CD4-positive, alpha-beta memory T cell (primary cell): ENCODE measurements at regions not wholly inside any gene's neighbourhood (a gene's known extent, or its start where the extent isn't known, plus 50 kb on each side); places are given as distances from the start of the nearest gene placed in this dataset.

Experiments used
- CTCF ChIA-PET: fragments of 350-600 bp; sonication (Branson Sonifier 250); formaldehyde crosslinking; loops from one replicate; lab custom pipeline; 2021; ENCODE audit warnings: inconsistent platforms; ENCODE audit not compliant: partially characterized antibody; lab: Charles Lee
- POLR2A ChIA-PET: fragments of 350-600 bp; sonication (Branson Sonifier 250); formaldehyde crosslinking; loops from one replicate; lab custom pipeline; 2021; ENCODE audit not compliant: partially characterized antibody; lab: Charles Lee
- DNase-seq, 5 donors: peaks; one replicate each; pipeline versions ENCODE4 v3.0.0 to v3.0.0-alpha.2; 2020 to 2022; ENCODE audit warnings: mixed read lengths in 1 of 5
- H3K27ac ChIP-seq: one replicate; pipeline ENCODE4 v1.7.0; 2013; ENCODE audit warnings: low read depth, low read length
- H3K27me3 ChIP-seq: 2 replicates; pipeline ENCODE4 v1.7.0; 2013; ENCODE audit warnings: mild to moderate bottlenecking, low read length, moderate library complexity; ENCODE audit not compliant: insufficient read depth
- H3K36me3 ChIP-seq: 2 replicates; pipeline ENCODE4 v1.7.0; 2013; ENCODE audit warnings: mild to moderate bottlenecking, low read length, moderate library complexity; ENCODE audit not compliant: insufficient read depth
- H3K4me1 ChIP-seq: 2 replicates; pipeline ENCODE4 v1.7.0; 2013; ENCODE audit warnings: mild to moderate bottlenecking, low read length, moderate library complexity; ENCODE audit not compliant: insufficient read depth
- H3K4me3 ChIP-seq, 2 donors: one replicate each; pipeline ENCODE4 v1.7.0; 2013; ENCODE audit warnings: low read length in 2 of 2, mild to moderate bottlenecking in 1 of 2
- H3K9me3 ChIP-seq, 2 donors: one replicate each; pipeline ENCODE4 v1.7.0; 2013; ENCODE audit warnings: low read length in 2 of 2, control low read depth in 1 of 2; ENCODE audit not compliant: control insufficient read depth in 1 of 2
- H3K27ac Mint-ChIP-seq, 7 donors: one replicate each; pipeline ENCODE4 v1.8.0; 2020 to 2021; ENCODE audit warnings: mixed read lengths in 7 of 7, mild to moderate bottlenecking in 6 of 7, inconsistent platforms in 3 of 7, moderate library complexity in 3 of 7
- H3K27me3 Mint-ChIP-seq, 2 donors: one replicate each; pipeline ENCODE4 v1.8.0; 2020 to 2021; ENCODE audit warnings: mixed read lengths in 2 of 2
- H3K36me3 Mint-ChIP-seq, 2 donors: one replicate each; pipeline ENCODE4 v1.8.0; 2020 to 2021; ENCODE audit warnings: mixed read lengths in 2 of 2, inconsistent platforms in 1 of 2, mild to moderate bottlenecking in 1 of 2
- H3K4me1 Mint-ChIP-seq, 4 donors: one replicate each; pipeline ENCODE4 v1.8.0; 2020 to 2021; ENCODE audit warnings: mixed read lengths in 4 of 4, mild to moderate bottlenecking in 1 of 4
- H3K4me3 Mint-ChIP-seq, 8 donors: one replicate each; pipeline ENCODE4 v1.8.0; 2020 to 2021; ENCODE audit warnings: mixed read lengths in 8 of 8, mild to moderate bottlenecking in 7 of 8, moderate library complexity in 6 of 8, inconsistent platforms in 3 of 8
- H3K9me3 Mint-ChIP-seq, 8 donors: one replicate each; pipeline ENCODE4 v1.8.0; 2020 to 2021; ENCODE audit warnings: mixed read lengths in 8 of 8, mild to moderate bottlenecking in 5 of 8, inconsistent platforms in 3 of 8, moderate library complexity in 1 of 8
- intact Hi-C: fragments of 100-400 bp; cut with micrococcal nuclease; formaldehyde crosslinking; loops from one replicate; pipeline ENCODE4 v1.15.1; 2023

DNA sequence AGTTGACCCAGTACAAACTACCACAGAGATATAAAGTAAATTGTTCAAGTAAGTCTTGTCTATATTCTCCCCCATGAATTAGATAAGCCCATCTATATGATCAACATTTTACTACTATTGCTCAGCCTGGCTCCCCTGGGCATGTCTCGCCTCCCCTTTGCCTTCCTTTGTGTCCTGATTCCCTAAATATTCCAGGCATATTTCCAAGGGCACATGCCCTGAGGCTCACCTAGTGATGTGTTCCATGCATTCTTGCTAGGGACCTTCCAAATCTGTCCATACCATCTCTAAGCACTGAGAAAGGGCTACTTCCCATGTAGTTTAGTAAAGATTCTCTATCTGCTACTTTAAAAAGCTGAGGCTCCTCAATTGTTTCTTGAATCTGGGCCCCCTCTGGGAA lies 163.1 kb upstream of the ADRA1D start:
- peaks cover 4 to 8% of the 10 kb centered on the region in 2 donors for H3K27me3 Mint-ChIP-seq
- H3K4me3 Mint-ChIP-seq, result no peak overlapping the region
- POLR2A ChIA-PET, result no interaction called here

GRCh38 chr20:4411744-4412143 lies 162.7 kb upstream of the ADRA1D start:
- H3K4me3 Mint-ChIP-seq, result no peak overlapping the region
- intact Hi-C loops, result no loop called here
- no peaks in the 10 kb centered on the region for H3K36me3 Mint-ChIP-seq
- CTCF ChIA-PET, result no interaction called here
- H3K27me3 Mint-ChIP-seq, result peaks cover 4 to 8% of the 10 kb centered on the region in 2 donors
- Histone ChIP-seq H3K9me3 (no peaks in the 10 kb centered on the region), H3K4me1 (no peaks in the 10 kb centered on the region), H3K27ac (no peak overlapping the region), H3K27me3 (no peaks in the 10 kb centered on the region), H3K4me3 (no peak overlapping the region), H3K36me3 (no peaks in the 10 kb centered on the region)
- no peak for DNase-seq
- no peaks in the 10 kb centered on the region for H3K4me1 Mint-ChIP-seq
- H3K9me3 Mint-ChIP-seq, result peaks cover 0 to 4% (median 0%) of the 10 kb centered on the region in 8 donors
- POLR2A ChIA-PET, result no interaction called here
- H3K27ac Mint-ChIP-seq, result no peak overlapping the region

More for the DNA sequence above, 163.1 kb upstream of the ADRA1D start:
- no peaks in the 10 kb centered on the region for H3K36me3 ChIP-seq
- H3K36me3 Mint-ChIP-seq, result no peaks in the 10 kb centered on the region
- no peaks in the 10 kb centered on the region for H3K27me3 ChIP-seq
- peaks cover 0 to 4% (median 0%) of the 10 kb centered on the region in 8 donors for H3K9me3 Mint-ChIP-seq
- H3K27ac ChIP-seq, result no peak overlapping the region
- H3K4me1 ChIP-seq, result no peaks in the 10 kb centered on the region
- no peaks in the 10 kb centered on the region for H3K9me3 ChIP-seq
- no peaks in the 10 kb centered on the region for H3K4me1 Mint-ChIP-seq
- CTCF ChIA-PET, result no interaction called here
- no peak overlapping the region for H3K27ac Mint-ChIP-seq
- no peak for DNase-seq
- no peak overlapping the region for H3K4me3 ChIP-seq
- intact Hi-C loops, result no loop called here

DNA sequence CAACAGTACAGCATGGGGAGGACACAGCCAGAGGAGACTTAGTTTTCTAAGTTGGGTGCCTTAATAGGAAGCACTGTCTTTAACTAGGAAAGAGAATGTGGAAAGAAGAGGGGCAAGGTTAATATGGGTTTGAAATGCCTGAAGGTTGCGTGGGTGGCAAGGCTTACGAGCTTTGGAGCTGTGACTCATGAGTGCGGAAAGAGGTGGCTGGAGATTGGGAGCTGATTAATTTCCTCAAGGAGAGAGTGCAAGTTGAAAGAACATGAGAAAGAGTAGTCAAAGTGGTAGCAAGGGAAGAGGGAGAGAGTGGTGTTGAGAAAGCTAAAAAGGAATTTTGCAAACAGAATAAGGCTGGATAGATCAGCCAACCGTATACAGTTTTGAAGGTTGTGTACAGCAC lies 157.5 kb upstream of the ADRA1D start:
- intact Hi-C loops, result no loop called here
- Histone ChIP-seq H3K27ac (no peak overlapping the region), H3K9me3 (no peaks in the 10 kb centered on the region), H3K36me3 (no peaks in the 10 kb centered on the region), H3K27me3 (no peaks in the 10 kb centered on the region), H3K4me1 (no peaks in the 10 kb centered on the region), H3K4me3 (no peak overlapping the region)
- POLR2A ChIA-PET, result no interaction called here
- DNase-seq, result no peak
- peaks cover 10 to 27% of the 10 kb centered on the region in 2 donors for H3K27me3 Mint-ChIP-seq
- H3K36me3 Mint-ChIP-seq, result no peaks in the 10 kb centered on the region
- no peak overlapping the region for H3K4me3 Mint-ChIP-seq
- CTCF ChIA-PET, result no interaction called here
- H3K9me3 Mint-ChIP-seq, result no peaks in the 10 kb centered on the region
- H3K4me1 Mint-ChIP-seq, result no peaks in the 10 kb centered on the region
- H3K27ac Mint-ChIP-seq, result no peak overlapping the region

- intact Hi-C loops, result no loop called here
- no peak overlapping the region for H3K4me3 ChIP-seq
- H3K9me3 Mint-ChIP-seq, result peaks cover 6 to 27% (median 19%) of the 10 kb centered on the region in 8 donors
- no peak overlapping the region for H3K4me3 Mint-ChIP-seq
- ChIA-PET CTCF (interaction anchor here (1.2 kb wide), 1 partner anchor 26 kb away, joined by 4 read pairs; no protein-coding TSS in a partner anchor), POLR2A (no interaction called here)
- H3K27ac Mint-ChIP-seq, result no peak overlapping the region
- no peak overlapping the region for H3K27ac ChIP-seq
- no peaks in the 10 kb centered on the region for H3K27me3 ChIP-seq
- H3K36me3 ChIP-seq, result no peaks in the 10 kb centered on the region
- no peaks in the 10 kb centered on the region for H3K36me3 Mint-ChIP-seq
- H3K9me3 ChIP-seq, result no peaks in the 10 kb centered on the region
- no peak for DNase-seq
- H3K4me1 Mint-ChIP-seq, result no peaks in the 10 kb centered on the region
- peaks cover 25 to 49% of the 10 kb centered on the region in 2 donors for H3K27me3 Mint-ChIP-seq
- H3K4me1 ChIP-seq, result no peaks in the 10 kb centered on the region
Observed at GRCh38 chr20:4401601-4402000, 152.5 kb upstream of the ADRA1D start.

GRCh38 chr20:4384961-4385360 lies 135.9 kb upstream of the ADRA1D start:
- DNase-seq, result no peak
- H3K27me3 Mint-ChIP-seq, result peaks cover 14 to 19% of the 10 kb centered on the region in 2 donors
- intact Hi-C loops, result no loop called here
- H3K36me3 ChIP-seq, result no peaks in the 10 kb centered on the region
- H3K36me3 Mint-ChIP-seq, result no peaks in the 10 kb centered on the region
- H3K4me1 ChIP-seq, result no peaks in the 10 kb centered on the region
- H3K4me1 Mint-ChIP-seq, result no peaks in the 10 kb centered on the region
- H3K27me3 ChIP-seq, result peaks cover 4% of the 10 kb centered on the region
- H3K9me3 Mint-ChIP-seq, result peaks cover 0 to 12% (median 4%) of the 10 kb centered on the region in 8 donors
- no peak overlapping the region for H3K4me3 ChIP-seq
- no peak overlapping the region for H3K27ac Mint-ChIP-seq
- POLR2A ChIA-PET, result no interaction called here
- no peaks in the 10 kb centered on the region for H3K9me3 ChIP-seq
- H3K27ac ChIP-seq, result no peak overlapping the region
- H3K4me3 Mint-ChIP-seq, result no peak overlapping the region
- CTCF ChIA-PET, result no interaction called here

GRCh38 chr20:4383961-4384360 lies 134.9 kb upstream of the ADRA1D start:
- POLR2A ChIA-PET, result no interaction called here
- H3K27me3 Mint-ChIP-seq, result peaks cover 18 to 21% of the 10 kb centered on the region in 2 donors

DNA sequence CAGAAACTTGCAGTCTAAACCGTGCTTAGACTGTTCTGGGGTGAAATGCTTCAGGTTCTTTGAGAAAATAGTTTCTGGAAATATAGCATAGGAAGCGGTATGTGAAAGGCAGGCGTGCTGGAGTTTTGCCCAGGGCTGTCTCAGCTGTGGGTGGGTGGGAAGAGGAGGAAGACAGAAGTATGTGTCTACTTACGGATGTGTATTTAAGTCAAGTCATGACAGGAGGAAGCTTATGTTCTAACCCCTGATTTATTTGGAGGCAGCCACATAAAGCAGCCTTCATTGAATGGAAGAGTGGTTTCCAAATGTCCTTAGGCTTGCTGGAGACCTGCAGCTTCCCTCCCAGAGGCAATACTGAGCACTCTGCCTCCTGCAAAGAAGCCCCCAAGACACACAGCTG lies 126.8 kb upstream of the ADRA1D start:
- Histone ChIP-seq H3K9me3 (no peaks in the 10 kb centered on the region), H3K4me3 (no peak overlapping the region), H3K27me3 (peaks cover 4% of the 10 kb centered on the region), H3K4me1 (no peaks in the 10 kb centered on the region), H3K36me3 (no peaks in the 10 kb centered on the region), H3K27ac (no peak overlapping the region)
- Mint-ChIP-seq H3K4me3 (no peak overlapping the region), H3K27me3 (peaks cover 12 to 26% of the 10 kb centered on the region in 2 donors), H3K9me3 (no peaks in the 10 kb centered on the region), H3K36me3 (no peaks in the 10 kb centered on the region), H3K4me1 (no peaks in the 10 kb centered on the region), H3K27ac (no peak overlapping the region)
- ChIA-PET CTCF (interaction anchor here (1.1 kb wide), 1 partner anchor 25 kb away, joined by 4 read pairs; no protein-coding TSS in a partner anchor), POLR2A (no interaction called here)
- intact Hi-C loops, result no loop called here
- no peak for DNase-seq

More at GRCh38 chr20:4383961-4384360, 134.9 kb upstream of the ADRA1D start:
- CTCF ChIA-PET, result no interaction called here
- no peak overlapping the region for H3K27ac Mint-ChIP-seq
- H3K4me3 Mint-ChIP-seq, result no peak overlapping the region
- H3K9me3 Mint-ChIP-seq, result peaks cover 0 to 12% (median 4%) of the 10 kb centered on the region in 8 donors
- Histone ChIP-seq H3K27ac (no peak overlapping the region), H3K36me3 (no peaks in the 10 kb centered on the region), H3K27me3 (peaks cover 4% of the 10 kb centered on the region), H3K4me1 (no peaks in the 10 kb centered on the region), H3K9me3 (no peaks in the 10 kb centered on the region), H3K4me3 (no peak overlapping the region)
- intact Hi-C loops, result no loop called here
- H3K4me1 Mint-ChIP-seq, result no peaks in the 10 kb centered on the region
- DNase-seq, result no peak
- H3K36me3 Mint-ChIP-seq, result no peaks in the 10 kb centered on the region

- H3K27ac ChIP-seq, result no peak overlapping the region
- no peaks in the 10 kb centered on the region for H3K36me3 ChIP-seq
- H3K9me3 Mint-ChIP-seq, result no peaks in the 10 kb centered on the region
- no peaks in the 10 kb centered on the region for H3K36me3 Mint-ChIP-seq
- H3K27me3 Mint-ChIP-seq, result peaks cover 6 to 15% of the 10 kb centered on the region in 2 donors
- no peak overlapping the region for H3K4me3 ChIP-seq
- no peaks in the 10 kb centered on the region for H3K27me3 ChIP-seq
- H3K9me3 ChIP-seq, result no peaks in the 10 kb centered on the region
- peaks cover 13% of the 10 kb centered on the region for H3K4me1 ChIP-seq
- ChIA-PET CTCF (no interaction called here), POLR2A (no interaction called here)
- DNase-seq, result no peak
- no peak overlapping the region for H3K27ac Mint-ChIP-seq
- H3K4me1 Mint-ChIP-seq, result peaks cover 8 to 19% (median 11%) of the 10 kb centered on the region in 4 donors
- H3K4me3 Mint-ChIP-seq, result no peak overlapping the region
- intact Hi-C loops, result no loop called here
Observed at GRCh38 chr20:4373454-4373853, 124.4 kb upstream of the ADRA1D start.
